MCF 10A (cell line): ENCODE measurements at regions not wholly inside any gene's neighbourhood (a gene's known extent, or its start where the extent isn't known, plus 50 kb on each side); places are given as distances from the start of the nearest gene placed in this dataset.

Experiments used
- BruUV-seq: library from RNA; stranded (reverse); fragments of 400-500 nt; replicated peaks from 2 replicates; lab custom pipeline; 2021; lab: Mats Ljungman, UMichigan
- CTCF ChIA-PET: fragments of 300-600 bp; sonication (Branson Sonifier 250); formaldehyde crosslinking; extraction: SDS; loops from one replicate; lab custom pipeline; 2021; ENCODE audit warnings: antibody characterized with exemption, inconsistent platforms; lab: Yijun Ruan, JAX
- POLR2A ChIA-PET: fragments of 300-600, 350-650 bp; sonication (Branson Sonifier 250); formaldehyde crosslinking; extraction: SDS; loops from one replicate; lab custom pipeline; 2020; ENCODE audit warnings: antibody characterized with exemption, inconsistent platforms; lab: Yijun Ruan, JAX
- DNase-seq: peaks from one replicate; pipeline ENCODE4 v3.0.0-alpha.2; 2018; ENCODE audit not compliant: unreplicated experiment
- H3K27ac Mint-ChIP-seq: one replicate; pipeline ENCODE4 v1.8.0; 2022; ENCODE audit warnings: mild to moderate bottlenecking, low read depth, mixed read lengths; ENCODE audit not compliant: unreplicated experiment
- H3K27me3 Mint-ChIP-seq: one replicate; pipeline ENCODE4 v1.8.0; 2022; ENCODE audit warnings: mixed read lengths; ENCODE audit not compliant: insufficient read depth, unreplicated experiment
- H3K36me3 Mint-ChIP-seq: one replicate; pipeline ENCODE4 v1.8.0; 2022; ENCODE audit warnings: mild to moderate bottlenecking, moderate library complexity, mixed read lengths; ENCODE audit not compliant: insufficient read depth, unreplicated experiment
- H3K4me1 Mint-ChIP-seq: one replicate; pipeline ENCODE4 v1.8.0; 2022; ENCODE audit warnings: mixed read lengths; ENCODE audit not compliant: insufficient read depth, unreplicated experiment
- H3K4me3 Mint-ChIP-seq: one replicate; pipeline ENCODE4 v1.8.0; 2022; ENCODE audit warnings: mild to moderate bottlenecking, moderate library complexity, mixed read lengths; ENCODE audit not compliant: unreplicated experiment
- H3K9me3 Mint-ChIP-seq: one replicate; pipeline ENCODE4 v1.8.0; 2022; ENCODE audit warnings: mixed read lengths; ENCODE audit not compliant: unreplicated experiment
- intact Hi-C: fragments of 100-400 bp; cut with micrococcal nuclease; formaldehyde crosslinking; loops from 2 replicates; pipeline ENCODE4 v1.14.1; 2022
- TF ChIP-seq, protein P1 (sequence below): fragments of 200-600 bp; IDR thresholded peaks from one replicate; pipeline ENCODE4 v1.8.0; 2022; ENCODE audit warnings: antibody characterized with exemption, mild to moderate bottlenecking; ENCODE audit not compliant: unreplicated experiment

DNA sequence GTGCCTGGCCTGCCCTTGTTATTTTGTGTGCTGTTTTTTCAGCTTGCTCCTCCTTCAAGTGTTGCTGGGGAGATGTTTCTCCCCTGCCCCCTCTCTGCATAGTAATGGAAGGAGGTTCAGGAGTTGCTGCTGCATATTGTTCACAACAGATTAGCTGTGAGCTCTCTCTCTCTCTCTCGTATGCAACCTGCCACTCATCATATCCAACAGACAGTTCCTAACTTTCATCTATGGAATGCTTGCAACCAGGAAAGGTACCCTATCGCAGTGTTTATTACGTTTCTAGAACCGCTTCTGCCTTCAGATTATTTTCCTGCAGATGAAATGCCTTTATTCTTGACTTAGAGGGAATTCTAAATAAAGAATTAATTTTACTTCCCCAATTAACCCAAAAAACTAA, 372.9 kb downstream of the RMST start:
- ChIA-PET POLR2A (no interaction called here), CTCF (no interaction called here)
- no peaks in the 10 kb centered on the region for H3K9me3 Mint-ChIP-seq
- intact Hi-C loops = no loop called here
- no peak overlapping the region for H3K27ac Mint-ChIP-seq
- no peak for DNase-seq
- H3K27me3 Mint-ChIP-seq = no peaks in the 10 kb centered on the region
- BruUV-seq = no TSS peak
- peaks cover 6% of the 10 kb centered on the region for H3K4me1 Mint-ChIP-seq
- H3K4me3 Mint-ChIP-seq = no peak overlapping the region
- TF ChIP-seq, protein P1, sequence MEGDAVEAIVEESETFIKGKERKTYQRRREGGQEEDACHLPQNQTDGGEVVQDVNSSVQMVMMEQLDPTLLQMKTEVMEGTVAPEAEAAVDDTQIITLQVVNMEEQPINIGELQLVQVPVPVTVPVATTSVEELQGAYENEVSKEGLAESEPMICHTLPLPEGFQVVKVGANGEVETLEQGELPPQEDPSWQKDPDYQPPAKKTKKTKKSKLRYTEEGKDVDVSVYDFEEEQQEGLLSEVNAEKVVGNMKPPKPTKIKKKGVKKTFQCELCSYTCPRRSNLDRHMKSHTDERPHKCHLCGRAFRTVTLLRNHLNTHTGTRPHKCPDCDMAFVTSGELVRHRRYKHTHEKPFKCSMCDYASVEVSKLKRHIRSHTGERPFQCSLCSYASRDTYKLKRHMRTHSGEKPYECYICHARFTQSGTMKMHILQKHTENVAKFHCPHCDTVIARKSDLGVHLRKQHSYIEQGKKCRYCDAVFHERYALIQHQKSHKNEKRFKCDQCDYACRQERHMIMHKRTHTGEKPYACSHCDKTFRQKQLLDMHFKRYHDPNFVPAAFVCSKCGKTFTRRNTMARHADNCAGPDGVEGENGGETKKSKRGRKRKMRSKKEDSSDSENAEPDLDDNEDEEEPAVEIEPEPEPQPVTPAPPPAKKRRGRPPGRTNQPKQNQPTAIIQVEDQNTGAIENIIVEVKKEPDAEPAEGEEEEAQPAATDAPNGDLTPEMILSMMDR = no peak
- no peaks in the 10 kb centered on the region for H3K36me3 Mint-ChIP-seq

DNA sequence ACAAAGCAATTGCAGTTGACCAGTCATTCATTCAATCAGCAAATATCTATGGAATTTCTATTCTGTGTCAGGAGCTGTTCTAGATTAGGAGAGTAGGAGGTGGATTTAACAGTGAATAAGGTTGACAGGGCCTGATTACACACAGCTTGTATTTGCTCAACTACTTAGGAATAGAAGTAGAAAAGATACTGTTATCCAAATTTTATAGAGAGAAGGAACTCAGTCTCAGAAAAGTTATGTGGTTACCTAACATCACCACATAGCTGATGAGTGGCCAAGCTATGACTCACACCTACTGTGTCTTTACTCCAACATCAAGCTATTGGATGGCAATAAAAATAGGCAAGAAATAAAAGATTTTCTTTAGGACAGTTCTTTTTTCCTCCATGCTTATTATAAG, 374.8 kb downstream of the RMST start:
- TF ChIP-seq, protein P1 = no peak

DNA sequence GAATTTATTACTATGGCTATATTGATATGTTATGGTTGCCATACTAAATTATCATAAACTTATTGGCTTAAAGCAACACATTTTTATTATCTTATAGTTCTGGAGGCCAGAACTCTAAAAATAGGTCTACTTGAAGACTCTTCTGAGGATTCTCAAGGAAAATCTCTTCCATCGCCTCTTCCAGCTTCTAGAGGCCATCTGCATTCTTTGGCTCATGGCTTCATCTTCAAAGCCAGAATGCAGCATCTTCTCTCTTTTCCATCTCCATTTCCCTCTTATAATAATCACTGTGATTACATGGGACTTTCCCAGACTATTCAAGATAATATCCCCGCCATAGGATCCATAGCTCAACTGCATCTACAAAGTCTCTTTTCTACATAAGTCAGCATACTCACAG, 385.4 kb downstream of the RMST start:
- Mint-ChIP-seq H3K9me3 (peaks cover 10% of the 10 kb centered on the region), H3K4me3 (no peak overlapping the region), H3K27ac (no peak overlapping the region), H3K4me1 (peaks cover 5% of the 10 kb centered on the region), H3K36me3 (no peaks in the 10 kb centered on the region), H3K27me3 (peaks cover 12% of the 10 kb centered on the region)
- POLR2A ChIA-PET = no interaction called here
- intact Hi-C loops = no loop called here
- CTCF ChIA-PET = no interaction called here
- BruUV-seq = no TSS peak
- TF ChIP-seq, protein P1 = no peak
- no peak for DNase-seq

More for the DNA sequence above, 374.8 kb downstream of the RMST start:
- intact Hi-C loops = no loop called here
- BruUV-seq = no TSS peak
- peak; percentile 46 for DNase-seq
- H3K36me3 Mint-ChIP-seq = no peaks in the 10 kb centered on the region
- H3K27ac Mint-ChIP-seq = peak overlapping the region; percentile 63
- CTCF ChIA-PET = interaction anchor here (0.7 kb wide), 1 partner anchor 60 kb away, joined by 5 read pairs; no protein-coding TSS in a partner anchor
- no peaks in the 10 kb centered on the region for H3K9me3 Mint-ChIP-seq
- POLR2A ChIA-PET = interaction anchor here (0.7 kb wide), 1 partner anchor 1690 kb away, joined by 3 read pairs; no protein-coding TSS in a partner anchor
- H3K4me3 Mint-ChIP-seq = no peak overlapping the region
- no peaks in the 10 kb centered on the region for H3K27me3 Mint-ChIP-seq
- H3K4me1 Mint-ChIP-seq = peaks cover 6% of the 10 kb centered on the region

DNA sequence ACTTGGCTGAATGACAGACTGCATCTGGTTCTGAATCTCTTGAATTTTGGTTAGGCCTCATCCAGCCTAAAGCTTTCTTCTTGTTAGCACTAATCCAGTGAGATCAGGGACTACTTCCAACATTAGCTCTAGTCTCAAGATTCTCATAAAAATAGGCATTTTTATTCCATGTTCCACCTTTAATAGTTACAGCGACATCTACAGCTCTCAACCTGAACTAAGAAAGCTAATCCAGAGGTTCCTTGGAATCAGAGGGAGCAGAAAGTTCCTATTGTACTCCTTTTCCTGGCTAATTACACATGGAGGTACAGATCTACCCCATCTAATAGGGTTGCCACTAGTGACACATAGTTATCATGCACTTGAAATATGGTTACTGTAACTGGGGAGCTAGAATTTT, 391.9 kb downstream of the RMST start:
- H3K4me3 Mint-ChIP-seq = no peak overlapping the region
- intact Hi-C loops = no loop called here

More for the DNA sequence above, 391.9 kb downstream of the RMST start:
- no peaks in the 10 kb centered on the region for H3K9me3 Mint-ChIP-seq
- BruUV-seq = no TSS peak
- ChIA-PET CTCF (interaction anchor here (0.7 to 1.0 kb wide), 2 partner anchors 9 to 20 kb away, joined by 3 to 5 read pairs; no protein-coding TSS in a partner anchor), POLR2A (no interaction called here)
- no peaks in the 10 kb centered on the region for H3K36me3 Mint-ChIP-seq
- TF ChIP-seq, protein P1 = no peak
- H3K27ac Mint-ChIP-seq = no peak overlapping the region
- DNase-seq = no peak
- H3K4me1 Mint-ChIP-seq = peaks cover 5% of the 10 kb centered on the region
- peaks cover 12% of the 10 kb centered on the region for H3K27me3 Mint-ChIP-seq
